Activated CD4-positive, CD25-positive, alpha-beta regulatory T cell treated with anti-CD3 and anti-CD28 coated beads, Interleukin-2, amount 50 U/mL, for 24 hours (primary cell): ENCODE measurements at regions not wholly inside any gene's neighbourhood (a gene's known extent, or its start where the extent isn't known, plus 50 kb on each side); places are given as distances from the start of the nearest gene placed in this dataset.
"Not testable (repeated sequence)": the region's sequence is repeated elsewhere in the genome, so short reads cannot be mapped to it uniquely, and the experiment has no call there.

Experiments
- ATAC-seq, 2 donors: fragments of 150-1000 bp; cut with Tn5 transposase; one replicate each; pipeline ENCODE4 v1.10.0; 2021; ENCODE audit warnings: mild to moderate bottlenecking in 1 of 2, moderate library complexity in 1 of 2

- ATAC-seq, result no peak
Observed at GRCh38 chr7:86366946-86367345, 276.8 kb upstream of the GRM3 start.

- not testable (repeated sequence) for ATAC-seq
Observed at GRCh38 chr7:86340407-86340806, 303.3 kb upstream of the GRM3 start.

- ATAC-seq, result no peak
Observed at GRCh38 chr7:86339051-86339450, 304.7 kb upstream of the GRM3 start.

- no peak for ATAC-seq
Observed at GRCh38 chr7:86328801-86329433, 314.8 kb upstream of the GRM3 start.

- no peak for ATAC-seq
Observed at GRCh38 chr7:86326847-86327246, 316.9 kb upstream of the GRM3 start.

- ATAC-seq, result no peak
Observed at GRCh38 chr7:86320889-86321288, 322.8 kb upstream of the GRM3 start.

- ATAC-seq, result no peak
Observed at GRCh38 chr7:86320341-86320740, 323.4 kb upstream of the GRM3 start.

- no peak for ATAC-seq
Observed at GRCh38 chr7:86313842-86314241, 329.9 kb upstream of the GRM3 start.

- ATAC-seq, result no peak
Observed at GRCh38 chr7:86301301-86301700, 342.4 kb upstream of the GRM3 start.

- ATAC-seq, result no peak
Observed at GRCh38 chr7:86295526-86295925, 348.2 kb upstream of the GRM3 start.

- no peak for ATAC-seq
Observed at GRCh38 chr7:86282014-86282682, 361.6 kb upstream of the GRM3 start.

- ATAC-seq, result no peak
Observed at GRCh38 chr7:86280150-86280549, 363.6 kb upstream of the GRM3 start.

- ATAC-seq, result no peak
Observed at GRCh38 chr7:86262781-86263180, 380.9 kb upstream of the GRM3 start.

- ATAC-seq, result no peak
Observed at GRCh38 chr7:86257894-86258293, 385.8 kb upstream of the GRM3 start.

GRCh38 chr7:86252406-86252805, 391.3 kb upstream of the GRM3 start:
- no peak for ATAC-seq

GRCh38 chr7:86248977-86249376, 394.7 kb upstream of the GRM3 start:
- no peak for ATAC-seq

GRCh38 chr7:86243171-86243570, 400.5 kb upstream of the GRM3 start:
- no peak for ATAC-seq

- no peak for ATAC-seq
Observed at GRCh38 chr7:86226191-86226590, 417.5 kb upstream of the GRM3 start.

- no peak for ATAC-seq
Observed at GRCh38 chr7:86222806-86223205, 420.9 kb upstream of the GRM3 start.

- ATAC-seq, result no peak
Observed at GRCh38 chr7:86214734-86215133, 429.0 kb upstream of the GRM3 start.

- ATAC-seq, result no peak
Observed at GRCh38 chr7:86212976-86213375, 430.7 kb upstream of the GRM3 start.

GRCh38 chr7:86209036-86209435, 434.7 kb upstream of the GRM3 start:
- no peak for ATAC-seq

- ATAC-seq, result no peak
Observed at GRCh38 chr7:86207740-86208139, 436.0 kb upstream of the GRM3 start.

- no peak for ATAC-seq
Observed at GRCh38 chr7:86202833-86203232, 440.9 kb upstream of the GRM3 start.

- ATAC-seq, result no peak
Observed at GRCh38 chr7:86201767-86202166, 441.9 kb upstream of the GRM3 start.
